K562 (cell line): ENCODE measurements at regions not wholly inside any gene's neighbourhood (a gene's known extent, or its start where the extent isn't known, plus 50 kb on each side); places are given as distances from the start of the nearest gene placed in this dataset.

Experiments used
- CBX5 ChIP-seq: IDR thresholded peaks from 2 replicates; pipeline ENCODE4 v1.6.1; 2014; ENCODE audit warnings: low read depth, borderline replicate concordance
- EP300 ChIP-seq: IDR thresholded peaks from 2 replicates; pipeline ENCODE4 v1.6.1; 2012; ENCODE audit warnings: low read length, improper control_type of control experiment
- JUNB ChIP-seq: fragments of 450-650 bp; formaldehyde crosslinking; conservative IDR thresholded peaks from 2 replicates; pipeline ENCODE4 v1.4.0; 2020; ENCODE audit warnings: mild to moderate bottlenecking
- POLR2A ChIP-seq: fragments of 450-650 bp; conservative IDR thresholded peaks from 2 replicates; pipeline ENCODE4 v1.6.1; 2016
- SNRNP70 ChIP-seq: fragments of 200-400 bp; formaldehyde crosslinking; optimal IDR thresholded peaks from 2 replicates; pipeline ENCODE3; 2017; ENCODE audit warnings: low read depth, low read length
- SP2 ChIP-seq: IDR thresholded peaks from 2 replicates; pipeline ENCODE4 v1.6.1; 2011; ENCODE audit warnings: mild to moderate bottlenecking, low read depth, low read length, moderate library complexity; ENCODE audit not compliant: poor library complexity, severe bottlenecking; ENCODE audit errors: extremely low read depth
- ZNF133 ChIP-seq: fragments of 250-450 bp; sonication (Bioruptor Pico); IDR thresholded peaks from 2 replicates; pipeline ENCODE4 v1.4.0; 2020; ENCODE audit warnings: mild to moderate bottlenecking
- ZNF23 ChIP-seq: fragments of 250-450 bp; sonication (Bioruptor Pico); IDR thresholded peaks from 2 replicates; pipeline ENCODE4 v1.4.0; 2020; ENCODE audit warnings: mild to moderate bottlenecking

DNA sequence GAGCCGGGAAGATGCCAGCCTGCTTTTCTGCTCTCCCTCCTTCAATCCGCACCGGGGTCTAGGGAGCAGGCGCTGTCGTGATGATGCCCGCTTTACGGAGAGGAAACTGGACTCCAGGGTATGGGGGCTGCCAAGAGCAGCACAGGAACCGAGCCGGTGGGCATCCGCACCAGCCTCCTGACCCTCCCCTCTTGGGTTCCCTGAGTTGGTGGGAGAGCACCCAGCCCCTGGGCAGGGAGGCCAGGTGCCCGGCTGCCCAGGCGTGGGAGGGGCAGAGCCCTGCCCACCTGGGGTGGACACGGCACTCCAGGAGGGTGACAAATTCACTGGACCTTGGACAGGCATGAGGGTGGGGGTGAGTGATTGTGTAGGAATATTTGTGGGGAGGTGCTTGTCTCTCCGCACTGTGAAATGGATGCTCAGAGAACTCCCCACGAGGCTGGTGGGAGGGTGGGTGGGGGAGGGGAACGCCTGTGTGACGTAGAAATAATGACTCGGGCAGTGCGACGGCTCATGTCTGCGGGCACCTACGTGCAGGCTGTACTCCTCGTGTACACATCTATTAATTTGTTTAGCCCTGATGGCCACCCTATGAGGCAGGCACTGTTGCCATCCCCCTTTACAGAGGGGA is 173.4 kb downstream of the BMP7 start:
- TF ChIP-seq ZNF23 (no peak), POLR2A (no peak), SP2 (no peak), EP300 (no peak), JUNB (CRISPR knock-in tag) (no peak), CBX5 (no peak), SNRNP70 (no peak), ZNF133 (no peak)
